GM19438 (cell line): ENCODE measurements at regions not wholly inside any gene's neighbourhood (a gene's known extent, or its start where the extent isn't known, plus 50 kb on each side); places are given as distances from the start of the nearest gene placed in this dataset.

Source experiments
- ATAC-seq: cut with Tn5 transposase; IDR thresholded peaks from one replicate; pipeline ENCODE4 v1.9.1; 2021; ENCODE audit warnings: low read depth; ENCODE audit not compliant: unreplicated experiment

- no peak for ATAC-seq
These were observed 101.9 kb downstream of the GAS2L3 start for GRCh38 chr12:100675432-100675831.

GRCh38 chr12:100681074-100681473 is 107.6 kb downstream of the GAS2L3 start:
- ATAC-seq = no peak

GRCh38 chr12:100682178-100682577 is 108.7 kb downstream of the GAS2L3 start:
- no peak for ATAC-seq

GRCh38 chr12:100687686-100688085 is 106.9 kb upstream of the ANO4 start:
- ATAC-seq = no peak

- ATAC-seq = no peak
These were observed 106.1 kb upstream of the ANO4 start for GRCh38 chr12:100688451-100688864.

- ATAC-seq = no peak
These were observed 102.1 kb upstream of the ANO4 start for GRCh38 chr12:100692502-100692901.

GRCh38 chr12:100698518-100698917 is 96.1 kb upstream of the ANO4 start:
- ATAC-seq = no peak

GRCh38 chr12:100699209-100699608 is 95.4 kb upstream of the ANO4 start:
- ATAC-seq = no peak

GRCh38 chr12:100703337-100703736 is 91.2 kb upstream of the ANO4 start:
- no peak for ATAC-seq

GRCh38 chr12:100703868-100704267 is 90.7 kb upstream of the ANO4 start:
- ATAC-seq = no peak

GRCh38 chr12:100706033-100706432 is 88.5 kb upstream of the ANO4 start:
- ATAC-seq = no peak

GRCh38 chr12:100708591-100708990 is 86.0 kb upstream of the ANO4 start:
- no peak for ATAC-seq

- ATAC-seq = no peak
These were observed 78.3 kb upstream of the ANO4 start for GRCh38 chr12:100715976-100716944.

GRCh38 chr12:100716945-100717732 is 77.4 kb upstream of the ANO4 start:
- ATAC-seq = no peak

GRCh38 chr12:100717733-100718067 is 76.9 kb upstream of the ANO4 start:
- ATAC-seq = no peak

- no peak for ATAC-seq
These were observed 76.4 kb upstream of the ANO4 start for GRCh38 chr12:100718187-100718586.

- no peak for ATAC-seq
These were observed 74.4 kb upstream of the ANO4 start for GRCh38 chr12:100720016-100720654.

GRCh38 chr12:100721169-100721568 is 73.4 kb upstream of the ANO4 start:
- ATAC-seq = no peak

- ATAC-seq = no peak
These were observed 70.5 kb upstream of the ANO4 start for GRCh38 chr12:100724071-100724470.

GRCh38 chr12:100733817-100734593 is 60.6 kb upstream of the ANO4 start:
- peak; percentile 87 for ATAC-seq
